CD4-positive, alpha-beta T cell treated with Interferon gamma for 1 hour (primary cell): ENCODE measurements at regions not wholly inside any gene's neighbourhood (a gene's known extent, or its start where the extent isn't known, plus 50 kb on each side); places are given as distances from the start of the nearest gene placed in this dataset.

Source experiments
- DNase-seq: peaks from one replicate; pipeline ENCODE4 v3.0.0-alpha.2; 2020

GRCh38 chr15:97849183-97849582 lies 111.3 kb upstream of the ARRDC4 start:
- DNase-seq, result no peak

DNA sequence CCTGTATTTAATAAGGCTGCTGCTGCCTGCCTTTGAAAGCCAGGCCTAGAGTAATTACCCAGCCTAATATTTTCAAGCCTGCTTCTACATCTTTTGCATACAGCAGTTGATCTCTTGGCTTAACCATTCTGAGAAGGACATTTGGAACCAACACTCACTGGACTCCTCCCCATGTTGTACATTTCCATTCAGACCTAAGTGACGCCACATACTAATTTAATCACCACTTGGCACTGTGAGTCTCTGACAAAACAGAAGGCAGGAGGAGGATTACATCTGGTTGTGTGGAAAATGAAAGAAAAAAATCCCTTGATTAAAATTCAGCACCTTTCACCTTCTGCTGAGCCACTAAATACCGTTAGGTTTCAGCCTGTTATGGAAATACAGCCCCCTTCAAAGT lies 102.2 kb upstream of the ARRDC4 start:
- no peak for DNase-seq

DNA sequence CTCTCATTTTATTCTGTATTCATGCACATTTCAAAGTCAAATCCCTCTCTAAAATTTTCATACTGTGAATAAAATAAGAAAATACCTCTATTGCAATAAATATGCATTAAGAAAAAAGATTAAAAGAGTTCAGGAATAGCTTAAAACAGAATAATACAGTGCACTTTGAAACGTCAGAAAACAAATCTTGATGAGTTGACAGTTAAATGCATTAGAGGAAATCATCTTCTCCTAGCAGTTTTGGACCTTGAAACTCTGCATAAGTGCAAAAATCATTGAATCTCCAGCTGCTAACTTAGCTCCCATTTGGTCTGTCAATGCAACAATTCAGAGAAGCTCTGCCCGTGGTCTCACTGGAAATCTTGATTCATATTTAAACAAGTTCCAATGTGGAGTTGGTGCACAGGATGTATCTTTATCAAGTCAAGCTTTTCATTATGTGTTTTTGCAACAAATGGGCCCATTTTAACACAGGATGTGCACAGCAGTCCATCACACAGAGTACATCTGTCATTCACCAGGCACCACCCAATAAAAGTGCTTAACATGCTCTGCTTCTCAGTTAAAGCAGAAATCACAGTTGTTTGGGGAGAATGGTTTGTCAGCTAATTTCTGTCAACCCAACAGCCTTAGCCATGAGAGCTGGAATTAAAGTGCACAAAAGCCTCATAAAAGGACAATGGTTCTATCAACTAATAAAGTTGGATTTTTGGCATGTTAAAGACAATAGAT lies 98.8 kb upstream of the ARRDC4 start:
- no peak for DNase-seq

DNA sequence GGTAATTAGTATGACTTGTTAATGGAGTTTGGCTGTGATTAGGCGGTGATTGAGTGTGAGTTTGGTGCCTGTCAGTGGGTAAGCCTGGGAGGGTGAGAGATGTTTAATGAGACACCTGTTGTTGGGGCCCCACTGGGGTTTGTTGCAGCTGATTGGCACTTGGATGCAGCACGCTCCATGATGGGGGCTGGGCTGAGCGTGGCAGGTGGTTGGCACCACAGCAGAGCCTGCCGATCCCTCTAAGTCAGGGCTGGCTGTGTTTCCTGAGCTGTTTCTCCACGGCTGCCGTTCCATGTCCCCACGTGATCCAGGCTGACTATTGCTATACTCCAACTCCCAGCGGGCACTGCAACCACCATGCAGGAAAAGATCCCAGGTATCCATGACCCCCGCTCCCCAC lies 93.5 kb upstream of the ARRDC4 start:
- no peak for DNase-seq

- no peak for DNase-seq
Measured at GRCh38 chr15:97867870-97868269, 92.6 kb upstream of the ARRDC4 start.

GRCh38 chr15:97868981-97869380 lies 91.5 kb upstream of the ARRDC4 start:
- no peak for DNase-seq

DNA sequence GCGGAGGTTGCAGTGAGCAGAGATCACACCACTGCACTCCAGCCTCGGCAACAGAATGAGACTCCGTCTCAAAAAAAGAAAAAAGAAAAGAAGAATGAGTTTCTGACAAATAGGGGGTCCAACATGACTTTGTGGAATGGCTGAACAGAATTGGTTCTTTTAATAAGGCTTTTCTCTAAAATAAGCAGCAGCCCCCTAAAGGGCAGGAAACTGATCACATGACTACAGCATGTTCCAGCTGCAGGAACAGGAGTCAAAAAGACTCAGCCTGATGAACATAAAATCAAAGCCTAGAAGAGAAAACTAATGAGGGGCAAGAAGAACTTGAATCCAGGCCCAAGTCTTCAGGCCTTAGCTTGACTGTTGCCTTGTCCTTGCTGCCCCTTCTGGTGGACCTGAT lies 89.7 kb upstream of the ARRDC4 start:
- no peak for DNase-seq

DNA sequence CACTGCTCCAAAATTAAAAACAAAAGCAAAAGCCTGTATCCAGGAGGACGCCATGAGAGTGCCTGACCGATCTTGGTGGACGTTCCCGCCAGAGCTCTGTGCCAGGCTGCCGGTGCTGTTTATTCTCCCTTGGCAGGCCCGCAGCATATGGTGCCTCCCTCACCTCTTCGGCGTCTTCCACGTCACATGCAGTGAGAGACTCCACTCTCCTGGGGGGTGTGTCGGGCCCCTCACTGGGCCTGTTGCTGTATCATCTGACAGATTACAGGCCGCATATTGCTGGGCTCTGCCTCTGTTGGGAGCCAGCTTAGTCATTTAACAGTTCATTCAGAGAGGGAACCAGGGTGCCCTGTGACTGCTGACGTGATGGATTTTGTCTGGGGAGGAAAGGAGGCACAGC lies 86.4 kb upstream of the ARRDC4 start:
- DNase-seq, result no peak

- DNase-seq, result no peak
Measured at GRCh38 chr15:97875025-97875512, 85.4 kb upstream of the ARRDC4 start.

DNA sequence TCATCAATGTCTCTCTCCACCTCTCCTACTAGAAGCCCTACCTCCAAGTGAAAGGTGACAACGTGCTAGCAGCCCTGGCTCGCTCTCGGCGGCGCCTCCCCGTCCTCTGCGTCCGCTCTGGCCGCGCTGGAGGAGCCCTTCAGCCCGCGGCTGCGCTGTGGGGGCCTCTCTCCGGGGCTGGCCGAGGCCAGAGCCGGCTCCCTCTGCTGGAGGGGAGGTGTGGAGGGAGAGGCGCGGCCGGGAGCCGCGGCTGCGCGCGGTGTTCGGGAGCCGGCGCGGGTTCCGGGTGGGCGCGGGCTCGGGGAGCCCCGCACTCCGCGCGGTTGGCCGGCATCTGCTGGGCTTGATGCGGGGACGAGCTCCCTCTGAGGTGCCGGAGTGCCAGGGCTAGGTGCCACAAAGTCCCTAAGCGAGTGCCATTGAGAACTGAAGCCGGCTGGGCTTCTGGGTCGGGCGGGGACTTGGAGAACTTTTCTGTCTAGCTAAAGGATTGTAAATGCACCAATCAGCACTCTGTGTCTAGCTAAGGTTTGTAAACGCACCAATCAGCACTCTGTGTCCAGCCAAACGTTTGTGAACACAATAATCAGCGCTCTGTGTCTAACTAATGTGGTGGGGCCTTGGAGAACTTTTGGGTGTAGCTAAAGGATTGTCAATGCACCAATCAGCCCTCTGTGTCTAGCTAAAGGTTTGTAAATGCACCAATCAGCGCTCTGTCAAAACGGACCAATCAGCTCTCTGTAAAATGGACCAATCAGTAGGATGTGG lies 84.8 kb upstream of the ARRDC4 start:
- DNase-seq, result no peak

- no peak for DNase-seq
Measured at GRCh38 chr15:97876281-97876675, 84.2 kb upstream of the ARRDC4 start.

DNA sequence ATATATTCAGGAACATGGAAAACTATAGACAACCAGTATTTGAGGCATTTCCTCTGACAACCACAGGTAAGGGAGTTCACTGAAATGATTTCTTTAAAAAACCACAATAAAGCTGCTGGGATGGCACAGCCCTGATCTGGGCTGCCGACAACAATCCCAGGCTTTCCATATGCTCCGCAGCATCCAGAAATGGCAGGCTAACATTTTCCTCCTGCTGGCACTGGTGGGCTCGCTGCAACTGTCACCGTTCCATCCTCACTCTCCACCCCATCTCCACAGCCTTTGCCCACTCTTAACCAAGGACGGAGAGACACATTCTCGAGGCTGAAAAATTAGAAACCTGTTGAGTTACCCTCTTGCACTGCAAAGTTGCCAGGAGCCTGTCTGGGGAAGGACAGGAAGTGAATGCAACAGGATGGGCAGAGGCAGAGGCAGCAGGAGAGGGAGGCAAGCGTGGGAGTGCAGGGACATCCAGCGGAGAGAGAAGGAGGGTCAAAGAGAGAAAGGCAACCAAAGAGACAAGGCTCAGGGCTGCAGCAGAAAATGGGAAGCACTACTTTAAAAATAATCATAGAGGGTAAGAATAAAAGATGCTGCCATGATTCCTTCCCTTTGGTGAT lies 79.0 kb upstream of the ARRDC4 start:
- DNase-seq, result no peak

GRCh38 chr15:97884513-97885131 lies 75.9 kb upstream of the ARRDC4 start:
- no peak for DNase-seq

GRCh38 chr15:97890307-97890706 lies 70.2 kb upstream of the ARRDC4 start:
- DNase-seq, result no peak

GRCh38 chr15:97892167-97892938 lies 68.2 kb upstream of the ARRDC4 start:
- no peak for DNase-seq

- no peak for DNase-seq
Measured at GRCh38 chr15:97893967-97894366, 66.5 kb upstream of the ARRDC4 start.

- no peak for DNase-seq
Measured at GRCh38 chr15:97899981-97900380, 60.5 kb upstream of the ARRDC4 start.

- DNase-seq, result no peak
Measured at GRCh38 chr15:97902140-97902780, 58.2 kb upstream of the ARRDC4 start.

- DNase-seq, result no peak
Measured at GRCh38 chr15:97903560-97903959, 56.9 kb upstream of the ARRDC4 start.

DNA sequence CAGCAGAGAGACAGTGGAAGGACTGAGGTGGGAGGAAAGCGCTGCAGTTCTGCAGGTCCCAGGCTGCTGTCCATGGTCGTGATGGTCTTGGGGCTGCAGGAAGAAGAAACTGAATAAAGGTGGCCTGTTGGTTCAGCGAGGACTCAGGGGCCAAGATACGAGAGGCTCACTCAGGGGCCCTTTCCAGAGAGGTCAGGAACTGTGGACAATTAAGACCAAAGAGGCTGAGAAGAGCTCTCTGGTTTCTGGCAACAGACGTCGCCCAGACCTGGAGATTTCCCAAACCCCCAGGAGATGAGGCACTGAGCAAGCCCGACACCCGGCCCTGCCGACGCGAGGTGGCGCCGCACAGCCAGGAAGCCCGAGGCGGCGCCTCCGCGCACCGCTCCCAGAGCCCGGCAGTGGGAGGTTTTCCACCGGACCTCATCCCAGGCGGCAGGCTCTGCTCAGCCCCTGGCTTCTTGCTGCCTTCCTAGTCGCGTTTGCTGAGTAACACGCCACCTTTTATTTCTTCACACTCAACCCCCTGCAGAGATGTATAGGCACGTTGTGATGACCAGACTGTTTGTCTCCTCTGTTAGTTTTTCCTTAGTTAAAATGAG lies 56.4 kb upstream of the ARRDC4 start:
- DNase-seq, result no peak

DNA sequence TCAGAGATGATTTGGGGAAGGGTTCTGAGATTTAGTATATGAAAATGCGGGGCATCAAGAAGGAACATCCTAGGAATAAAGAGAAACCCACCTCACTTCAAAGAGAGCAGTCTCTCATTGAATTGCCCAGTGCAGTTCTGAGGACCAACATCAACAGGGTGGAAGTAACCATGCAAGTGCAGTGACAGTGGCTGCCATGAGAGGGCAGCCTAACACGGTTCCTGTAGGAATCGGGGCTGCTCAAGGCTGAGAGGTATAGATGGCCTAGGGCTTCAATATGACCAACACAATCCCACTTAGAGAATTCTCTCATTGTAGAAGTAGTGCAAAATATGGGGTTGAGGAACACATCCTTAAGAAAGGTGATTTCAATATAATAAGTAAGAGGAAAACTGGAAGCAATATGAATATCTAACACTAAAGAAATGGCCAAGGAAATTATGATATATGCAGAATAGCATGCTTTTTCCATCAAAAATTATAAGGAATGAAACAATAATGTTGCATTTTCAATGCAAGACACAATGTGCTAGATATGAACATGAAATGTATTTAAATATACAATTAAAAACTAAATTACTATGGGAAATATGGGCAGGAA lies 51.1 kb upstream of the ARRDC4 start:
- DNase-seq, result peak; percentile 40
